ENCODE measurements at regions not wholly inside any gene's neighbourhood (a gene's known extent, or its start where the extent isn't known, plus 50 kb on each side); places are given as distances from the start of the nearest gene placed in this dataset.

DNA sequence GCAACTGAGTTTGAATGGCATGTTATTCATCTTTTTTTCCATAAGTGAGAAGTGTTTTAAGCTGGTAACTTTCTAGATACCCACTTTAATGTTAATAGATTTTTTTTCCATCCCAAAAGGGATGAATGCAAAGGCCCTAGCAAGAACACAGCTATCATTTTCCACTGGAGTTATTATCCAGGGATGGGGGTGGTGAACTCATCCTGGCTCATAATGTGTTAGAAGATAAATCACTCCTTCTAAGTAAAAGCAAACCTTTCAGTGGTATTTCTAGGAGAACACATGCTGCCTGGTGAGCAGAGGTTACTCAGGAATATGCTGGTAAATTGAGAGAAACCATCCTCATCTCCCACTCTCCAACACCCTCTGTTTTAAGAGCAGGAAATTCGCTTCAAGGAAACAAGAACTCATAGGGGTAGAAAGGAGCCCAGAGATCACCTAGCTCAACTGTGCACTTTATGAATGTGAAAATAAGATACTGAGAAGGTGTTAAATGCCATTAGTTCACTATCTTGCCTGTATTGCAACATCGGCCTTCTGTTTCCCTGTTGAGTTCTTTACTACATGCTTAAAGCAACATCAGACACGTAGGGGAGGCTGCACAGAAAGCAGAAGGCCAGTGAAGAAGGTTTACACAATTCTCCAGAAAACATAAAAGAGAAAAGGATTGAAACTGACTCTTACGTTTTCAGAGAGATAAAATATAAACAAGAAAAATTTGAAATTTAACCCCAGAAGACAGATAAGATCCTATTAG, 264.0 kb upstream of the PRKCQ start:
- intact Hi-C loops (cut with micrococcal nuclease), result no loop called here
- Histone ChIP-seq H3K9me2 (ENCODE audit: insufficient read depth) (no peaks in the 10 kb centered on the region), H3K4me3 (replicated peaks in 1 of 2; ENCODE audit: low read depth in 1 of 2, low read length in 2 of 2) (no peak overlapping the region), H3K9me3 (ENCODE audit: control insufficient read depth in 1 of 2, insufficient read depth in 1 of 2, low read depth in 1 of 2, low read length in 2 of 2) (no peaks in the 10 kb centered on the region), H3K27ac (ENCODE audit: low read depth, low read length) (no peak overlapping the region), H3K79me2 (ENCODE audit: insufficient read depth, low read length) (no peaks in the 10 kb centered on the region), H3K27me3 (ENCODE audit: insufficient read depth, low read length) (peaks cover 17% of the 10 kb centered on the region; the same call in 1 of the 2 replicates), H4K20me1 (ENCODE audit: insufficient read depth) (no peaks in the 10 kb centered on the region), H2AFZ (ENCODE audit: low read depth, low read length, poor library complexity, severe bottlenecking) (no peak overlapping the region), H3K4me2 (ENCODE audit: low read length) (no peak overlapping the region), H3K36me3 (ENCODE audit: control insufficient read depth in 1 of 2, insufficient read depth in 2 of 2, low read length in 2 of 2) (no peaks in the 10 kb centered on the region), H3K4me1 (ENCODE audit: control insufficient read depth in 1 of 2, insufficient read depth in 2 of 2, low read length in 2 of 2) (no peaks in the 10 kb centered on the region), H3K9ac (ENCODE audit: low read length) (no peak overlapping the region)
- no peak for ATAC-seq
- DNase-seq (ENCODE audit: low read depth, low spot score), result no peak
- POLR2A ChIA-PET, result no interaction called here
- RAD21 ChIA-PET (ENCODE audit: low non-redundant PET in 1 of 2, low total read pairs in 2 of 2, uncharacterized antibody in 2 of 2, unreplicated experiment in 2 of 2), result no interaction called here
- TF ChIP-seq YY1 (IDR thresholded peaks at IDR 0.05; ENCODE audit: extremely low read depth, insufficient replicate concordance, low read depth, low read length) (no peak), SP1 (IDR thresholded peaks at IDR 0.05; ENCODE audit: low read depth) (no peak), POLR2A (IDR thresholded peaks at IDR 0.05; ENCODE audit: borderline replicate concordance, extremely low read depth, insufficient read depth, insufficient read length) (no peak), EZH2phosphoT487 (IDR thresholded peaks at IDR 0.05; ENCODE audit: borderline replicate concordance) (no peak), SIN3A (IDR thresholded peaks at IDR 0.05; ENCODE audit: low read depth) (no peak)
- BruUV-seq (replicated peaks), result no TSS peak
- CTCF ChIA-PET, result interaction anchor here (1.2 kb wide), 1 partner anchor 10 kb away, joined by 3 read pairs; no protein-coding TSS in a partner anchor

DNA sequence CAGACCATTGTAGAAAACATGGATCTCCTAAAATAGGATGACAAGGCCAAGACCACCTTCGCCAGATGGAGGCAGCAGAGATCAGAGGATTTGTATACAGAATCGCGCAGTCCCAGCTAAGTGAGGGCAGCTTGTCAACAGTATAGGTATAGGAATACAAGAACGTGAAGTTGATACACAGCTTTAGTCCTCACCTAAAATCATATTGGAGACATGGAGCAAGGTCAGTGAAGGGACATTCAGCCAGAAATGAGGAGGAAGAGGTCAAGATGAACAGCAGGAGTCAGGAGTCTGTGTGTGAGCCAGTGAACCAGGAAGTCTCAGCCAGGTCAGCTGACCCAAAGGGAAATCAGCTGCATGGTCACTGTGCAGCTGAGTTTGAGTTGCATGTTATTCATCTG, 263.4 kb upstream of the PRKCQ start:
- Histone ChIP-seq H3K4me2 (ENCODE audit: low read length) (no peak overlapping the region), H3K4me3 (replicated peaks in 1 of 2; ENCODE audit: low read depth in 1 of 2, low read length in 2 of 2) (no peak overlapping the region), H3K79me2 (ENCODE audit: insufficient read depth, low read length) (no peaks in the 10 kb centered on the region), H3K4me1 (ENCODE audit: control insufficient read depth in 1 of 2, insufficient read depth in 2 of 2, low read length in 2 of 2) (no peaks in the 10 kb centered on the region), H3K9me3 (ENCODE audit: control insufficient read depth in 1 of 2, insufficient read depth in 1 of 2, low read depth in 1 of 2, low read length in 2 of 2) (no peaks in the 10 kb centered on the region), H3K27ac (ENCODE audit: low read depth, low read length) (no peak overlapping the region), H4K20me1 (ENCODE audit: insufficient read depth) (no peaks in the 10 kb centered on the region), H3K27me3 (ENCODE audit: insufficient read depth, low read length) (peaks cover 17% of the 10 kb centered on the region; the same call in 1 of the 2 replicates), H3K9ac (ENCODE audit: low read length) (no peak overlapping the region), H3K36me3 (ENCODE audit: control insufficient read depth in 1 of 2, insufficient read depth in 2 of 2, low read length in 2 of 2) (no peaks in the 10 kb centered on the region), H3K9me2 (ENCODE audit: insufficient read depth) (no peaks in the 10 kb centered on the region), H2AFZ (ENCODE audit: low read depth, low read length, poor library complexity, severe bottlenecking) (no peak overlapping the region)
- no peak for DNase-seq (ENCODE audit: low read depth, low spot score)
- intact Hi-C loops (cut with micrococcal nuclease), result no loop called here
- no TSS peak for BruUV-seq (replicated peaks)
- ChIA-PET POLR2A (no interaction called here), CTCF (interaction anchor here (1.2 kb wide), 1 partner anchor 10 kb away, joined by 3 read pairs; no protein-coding TSS in a partner anchor), RAD21 (ENCODE audit: low non-redundant PET in 1 of 2, low total read pairs in 2 of 2, uncharacterized antibody in 2 of 2, unreplicated experiment in 2 of 2) (no interaction called here)
- peak; percentile 69 for ATAC-seq
- TF ChIP-seq, protein P1, sequence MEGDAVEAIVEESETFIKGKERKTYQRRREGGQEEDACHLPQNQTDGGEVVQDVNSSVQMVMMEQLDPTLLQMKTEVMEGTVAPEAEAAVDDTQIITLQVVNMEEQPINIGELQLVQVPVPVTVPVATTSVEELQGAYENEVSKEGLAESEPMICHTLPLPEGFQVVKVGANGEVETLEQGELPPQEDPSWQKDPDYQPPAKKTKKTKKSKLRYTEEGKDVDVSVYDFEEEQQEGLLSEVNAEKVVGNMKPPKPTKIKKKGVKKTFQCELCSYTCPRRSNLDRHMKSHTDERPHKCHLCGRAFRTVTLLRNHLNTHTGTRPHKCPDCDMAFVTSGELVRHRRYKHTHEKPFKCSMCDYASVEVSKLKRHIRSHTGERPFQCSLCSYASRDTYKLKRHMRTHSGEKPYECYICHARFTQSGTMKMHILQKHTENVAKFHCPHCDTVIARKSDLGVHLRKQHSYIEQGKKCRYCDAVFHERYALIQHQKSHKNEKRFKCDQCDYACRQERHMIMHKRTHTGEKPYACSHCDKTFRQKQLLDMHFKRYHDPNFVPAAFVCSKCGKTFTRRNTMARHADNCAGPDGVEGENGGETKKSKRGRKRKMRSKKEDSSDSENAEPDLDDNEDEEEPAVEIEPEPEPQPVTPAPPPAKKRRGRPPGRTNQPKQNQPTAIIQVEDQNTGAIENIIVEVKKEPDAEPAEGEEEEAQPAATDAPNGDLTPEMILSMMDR (IDR thresholded peaks at IDR 0.05 in 2 of 3, conservative IDR thresholded peaks at IDR 0.05 in 1 of 3; ENCODE audit: borderline replicate concordance in 1 of 3, insufficient read depth in 1 of 3, low read depth in 2 of 3, low read length in 2 of 3), result peak in 2 of 3 experiments; percentile 28 to 30; a peak in 2 of 6 replicates
- TF ChIP-seq RAD21 (IDR thresholded peaks at IDR 0.05; ENCODE audit: low read depth) (peak; percentile 38), YY1 (IDR thresholded peaks at IDR 0.05; ENCODE audit: extremely low read depth, insufficient replicate concordance, low read depth, low read length) (no peak)

All from HCT116 (cell line).